Right kidney (tissue), 1 donor: ENCODE measurements at regions not wholly inside any gene's neighbourhood (a gene's known extent, or its start where the extent isn't known, plus 50 kb on each side); places are given as distances from the start of the nearest gene placed in this dataset.
"Not testable (repeated sequence)": the region's sequence is repeated elsewhere in the genome, so short reads cannot be mapped to it uniquely, and the experiment has no call there.

Experiments
- DNase-seq: peaks from one replicate; pipeline ENCODE4 v3.0.0-alpha.2; 2016

DNA sequence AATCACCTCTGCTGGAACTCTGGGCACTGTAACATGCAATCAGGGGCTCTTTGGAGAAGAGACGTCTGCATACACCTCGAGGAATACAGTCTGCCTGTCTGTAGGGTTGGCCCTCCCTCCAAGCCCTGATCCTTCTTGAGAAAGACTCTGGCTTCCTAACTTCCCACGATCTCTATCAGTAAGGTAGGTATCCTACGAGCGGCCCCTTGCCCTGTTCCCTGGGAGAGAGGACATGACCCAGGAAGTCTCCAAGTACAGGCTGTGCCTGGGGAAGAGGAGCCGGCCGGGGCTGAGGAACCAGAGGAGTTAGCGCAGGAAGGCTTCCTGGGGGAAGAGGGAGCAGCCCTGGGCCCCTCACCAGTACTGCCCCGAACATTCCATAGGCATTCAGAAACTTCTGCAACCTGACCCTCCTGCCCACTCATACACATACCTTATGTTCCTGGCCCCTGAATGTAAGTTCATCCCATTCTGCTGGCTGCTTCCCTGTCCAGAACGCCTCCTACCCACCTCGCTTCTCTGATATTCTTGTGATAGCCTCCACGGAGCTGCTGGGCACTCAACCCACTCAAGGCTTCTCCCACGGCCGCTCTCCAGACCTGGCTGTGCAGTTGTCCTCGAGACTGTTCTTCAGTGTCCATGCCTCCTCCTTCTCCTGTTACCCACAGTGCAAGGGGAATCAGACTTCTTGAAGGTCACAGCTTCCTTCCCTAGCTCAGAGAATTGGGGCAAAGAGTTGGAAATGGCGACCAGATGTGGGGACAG lies 116.1 kb downstream of the CYP26B1 start:
- no peak for DNase-seq

- DNase-seq = no peak
Measured at GRCh38 chr2:72028996-72029395, 118.7 kb downstream of the CYP26B1 start.

DNA sequence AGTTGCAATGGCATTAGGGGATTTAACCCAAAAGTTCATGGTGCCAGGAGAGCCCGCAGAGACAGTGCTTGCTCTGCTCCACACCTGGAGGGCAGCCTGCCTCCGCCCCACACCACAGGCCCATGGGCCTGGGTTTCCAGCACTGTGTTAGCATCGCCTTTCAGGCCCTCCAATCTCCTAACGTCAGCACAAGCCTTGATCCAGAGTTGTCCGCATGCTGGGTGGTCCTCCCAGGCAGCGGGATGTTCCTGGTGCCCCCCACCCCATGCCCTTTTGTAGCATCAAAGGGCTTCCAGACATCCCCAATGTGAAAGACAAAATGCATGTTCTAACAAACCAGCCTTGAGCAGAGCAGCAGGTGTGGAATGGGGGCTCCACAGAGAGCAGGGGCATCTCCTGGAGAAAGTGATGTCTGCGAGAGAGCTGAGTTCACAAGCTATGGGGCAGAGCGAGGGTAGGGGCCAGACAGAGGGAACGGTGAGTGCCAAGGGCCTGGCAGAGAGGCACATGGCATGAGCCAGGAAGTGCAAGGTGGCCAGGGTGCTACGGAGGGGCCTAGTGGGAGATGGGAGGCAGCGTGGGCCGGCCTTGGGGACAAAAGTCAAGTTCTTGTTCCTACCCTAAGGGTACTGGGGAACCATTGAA lies 119.2 kb downstream of the CYP26B1 start:
- no peak for DNase-seq

GRCh38 chr2:72027426-72028161 lies 120.1 kb downstream of the CYP26B1 start:
- DNase-seq = no peak

GRCh38 chr2:72026819-72027425 lies 120.7 kb downstream of the CYP26B1 start:
- no peak for DNase-seq

DNA sequence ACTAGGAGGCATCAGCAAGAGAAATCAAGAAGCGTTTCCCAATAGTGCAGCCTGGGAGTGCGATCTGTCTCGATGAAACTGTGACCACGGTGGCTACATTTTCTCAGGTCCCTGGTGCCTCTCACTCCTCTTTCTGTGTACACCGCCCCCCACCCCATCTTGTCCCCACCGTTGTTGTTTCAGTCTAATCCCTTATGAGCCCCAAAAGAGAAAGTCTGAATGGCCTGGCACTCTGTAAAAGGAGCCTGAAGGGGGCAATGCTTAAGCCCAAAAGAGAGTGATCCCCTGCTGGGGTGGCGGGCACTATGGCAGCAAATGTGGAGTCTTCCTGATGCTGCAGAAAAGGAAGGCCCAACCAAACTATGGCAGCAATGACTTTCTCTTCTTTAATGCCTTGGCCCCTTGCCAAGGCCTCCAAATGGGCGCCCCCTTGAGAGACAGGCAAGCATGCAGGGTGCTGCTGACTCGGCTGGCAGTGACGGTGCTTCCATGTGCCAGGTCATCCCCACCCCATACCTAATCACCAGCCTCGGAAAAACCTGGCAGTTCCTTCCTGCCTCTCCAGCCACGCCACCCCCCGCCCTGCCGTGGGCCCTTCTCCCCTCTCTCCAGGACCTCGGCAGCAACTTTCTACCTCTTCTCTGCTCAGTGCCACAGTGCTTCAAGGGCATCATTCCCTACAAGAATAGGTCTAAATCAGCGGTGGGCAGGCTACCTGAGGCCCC lies 123.0 kb downstream of the CYP26B1 start:
- DNase-seq = no peak

GRCh38 chr2:72023678-72024390 lies 123.8 kb downstream of the CYP26B1 start:
- no peak for DNase-seq

DNA sequence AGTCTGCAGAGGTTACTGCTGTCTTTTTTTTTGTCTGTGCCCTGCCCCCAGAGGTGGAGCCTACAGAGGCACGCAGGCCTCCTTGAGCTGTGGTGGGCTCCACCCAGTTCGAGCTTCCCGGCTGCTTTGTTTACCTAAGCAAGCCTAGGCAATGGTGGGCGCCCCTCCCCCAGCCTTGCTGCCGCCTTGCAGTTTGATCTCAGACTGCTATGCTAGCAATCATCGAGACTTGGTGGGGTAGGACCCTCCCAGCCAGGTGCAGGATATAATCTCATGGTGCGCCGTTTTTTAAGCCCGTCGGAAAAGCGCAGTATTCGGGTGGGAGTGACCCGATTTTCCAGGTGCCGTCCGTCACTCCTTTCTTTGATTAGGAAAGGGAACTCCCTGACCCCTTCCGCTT lies 126.3 kb downstream of the CYP26B1 start:
- not testable (repeated sequence) for DNase-seq

DNA sequence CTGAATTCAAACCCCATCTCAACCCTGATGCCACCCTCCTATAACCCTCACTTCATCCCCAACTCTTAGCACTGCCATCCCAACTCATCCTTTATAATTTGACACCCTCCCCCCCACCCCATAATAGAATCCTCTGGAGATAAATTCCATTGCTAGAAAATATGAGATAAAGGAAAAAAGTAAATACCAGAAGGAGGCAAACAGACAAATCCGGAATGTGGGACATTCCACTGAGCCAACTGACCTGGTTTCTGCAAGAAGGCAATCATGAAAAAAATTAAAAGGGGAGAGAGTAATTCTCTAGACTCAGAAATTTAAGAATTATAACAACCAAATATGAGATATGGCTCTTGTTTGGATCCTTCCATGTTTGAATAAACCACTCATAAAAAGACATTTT lies 132.4 kb downstream of the CYP26B1 start:
- no peak for DNase-seq

DNA sequence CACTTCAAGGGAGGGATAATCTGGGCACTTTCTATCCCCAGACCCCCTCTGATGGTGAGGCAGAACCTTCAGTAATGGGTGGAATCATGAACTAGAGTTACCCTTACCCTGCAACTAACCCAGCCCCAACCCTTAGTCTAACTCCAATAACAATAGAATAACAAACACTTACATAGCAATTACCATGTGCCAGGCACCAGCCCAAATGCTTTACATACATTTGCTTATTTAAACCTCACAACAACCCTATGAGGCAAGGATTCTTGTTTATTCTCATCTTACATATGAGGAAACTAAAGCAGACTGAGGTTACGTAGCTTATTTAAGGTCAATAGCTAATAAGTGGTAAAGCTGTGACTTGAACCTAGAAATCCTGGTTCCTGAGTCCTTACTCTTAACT lies 132.8 kb downstream of the CYP26B1 start:
- no peak for DNase-seq

- DNase-seq = no peak
Measured at GRCh38 chr2:72013726-72014125, 133.9 kb downstream of the CYP26B1 start.

GRCh38 chr2:72012886-72013574 lies 134.6 kb downstream of the CYP26B1 start:
- no peak for DNase-seq

- DNase-seq = no peak
Measured at GRCh38 chr2:72011791-72012190, 135.9 kb downstream of the CYP26B1 start.

DNA sequence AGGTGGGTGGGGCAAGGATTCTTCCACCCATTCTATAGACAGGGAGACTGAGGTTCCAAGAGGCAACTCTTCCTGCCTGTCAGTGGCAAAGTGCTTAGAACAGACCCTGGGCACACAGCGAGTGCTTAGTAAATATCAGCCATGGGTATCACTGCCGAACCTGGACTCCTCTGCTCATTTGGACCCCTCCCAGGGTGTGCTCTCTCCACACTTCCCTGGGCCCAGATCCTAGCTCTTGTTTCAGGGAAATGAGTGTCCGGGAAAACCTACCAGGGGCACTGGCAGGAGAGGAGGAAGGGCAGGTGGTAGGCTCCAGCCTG lies 136.3 kb downstream of the CYP26B1 start:
- DNase-seq = no peak

GRCh38 chr2:72010647-72011369 lies 136.9 kb downstream of the CYP26B1 start:
- DNase-seq = no peak

DNA sequence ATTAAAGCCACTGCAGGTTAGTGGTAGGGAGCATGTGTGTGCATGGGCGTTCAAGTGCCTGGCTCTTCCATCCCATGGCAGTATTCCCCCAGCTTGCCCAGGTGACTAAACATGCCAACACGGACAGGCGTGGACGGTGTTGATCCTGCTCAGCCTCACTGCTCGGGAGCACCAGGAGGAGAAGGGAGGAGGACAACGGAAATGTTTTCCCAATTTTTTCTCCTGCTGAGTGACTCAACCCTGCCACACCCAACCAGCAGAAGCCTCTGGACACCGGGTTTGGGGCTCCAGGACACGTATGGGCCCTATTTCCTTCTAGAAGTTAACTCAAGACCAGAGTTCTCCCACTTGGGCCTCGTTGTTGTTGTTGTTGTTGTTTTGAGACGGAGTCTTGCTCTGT lies 139.1 kb downstream of the CYP26B1 start:
- no peak for DNase-seq

- DNase-seq = no peak
Measured at GRCh38 chr2:72007402-72007801, 140.3 kb downstream of the CYP26B1 start.

DNA sequence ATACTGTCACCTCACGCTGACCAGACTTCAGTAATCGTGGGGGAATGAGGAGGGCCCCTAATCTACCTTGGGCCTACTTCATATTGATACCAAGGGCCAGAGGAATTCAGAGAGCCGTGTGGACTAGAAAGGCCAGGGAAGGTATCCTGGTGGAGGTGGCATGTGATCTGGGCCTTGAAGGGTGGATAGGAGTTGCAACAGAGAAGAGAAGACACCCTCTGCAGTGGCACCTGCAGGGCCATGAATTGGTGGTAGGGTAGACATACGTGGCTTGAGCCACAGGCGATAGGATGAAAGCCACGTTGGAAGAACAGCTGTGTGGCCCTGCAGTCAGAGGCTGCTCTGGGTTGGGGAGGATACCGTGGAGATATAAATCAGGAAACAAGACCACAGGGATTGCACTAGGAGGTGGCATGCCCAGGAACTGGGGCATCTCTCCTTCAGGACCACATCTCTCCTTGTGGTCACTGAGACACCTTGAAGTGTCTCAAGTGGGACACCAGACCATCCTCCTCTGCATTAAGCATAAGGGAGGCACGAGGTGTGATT lies 141.4 kb downstream of the CYP26B1 start:
- no peak for DNase-seq

GRCh38 chr2:72004976-72005375 lies 142.7 kb downstream of the CYP26B1 start:
- no peak for DNase-seq
